ENCODE measurements at regions not wholly inside any gene's neighbourhood (a gene's known extent, or its start where the extent isn't known, plus 50 kb on each side); places are given as distances from the start of the nearest gene placed in this dataset.

DNA sequence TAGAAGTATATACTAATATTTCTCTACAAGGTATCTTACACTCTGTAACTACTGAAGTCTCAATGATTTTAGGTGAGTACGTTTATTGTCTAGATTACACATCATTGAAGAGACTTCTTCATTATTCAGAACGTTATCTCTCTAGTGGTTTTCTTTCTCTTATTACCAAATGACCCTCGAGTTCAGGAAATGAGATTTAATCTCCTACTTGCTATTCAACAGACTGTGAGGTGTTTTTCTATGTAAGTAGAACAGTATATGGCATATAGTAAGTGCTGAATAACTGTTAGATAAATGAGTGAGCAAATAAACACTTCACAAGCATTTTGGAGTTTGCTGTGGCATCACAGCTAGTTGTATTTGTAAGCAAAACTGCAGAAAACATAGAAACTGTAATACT lies 947.2 kb upstream of the SLC39A10 start:
- Histone ChIP-seq H3K4me2 (no peak overlapping the region), H3K27me3 (ENCODE audit: insufficient read depth) (no peaks in the 10 kb centered on the region; the same call in 1 of the 2 replicates), H3K9ac (no peak overlapping the region), H3K9me3 (no peaks in the 10 kb centered on the region), H3K36me3 (replicated peaks in 1 of 2; ENCODE audit: control insufficient read depth in 1 of 2, insufficient read depth in 2 of 2, low read length in 1 of 2) (no peaks in the 10 kb centered on the region), H3K9me2 (peaks cover 2% of the 10 kb centered on the region; the same call in 1 of the 2 replicates), H3K4me1 (ENCODE audit: control insufficient read depth in 1 of 2, insufficient read depth in 2 of 2, low read depth in 1 of 2, low read length in 1 of 2) (no peaks in the 10 kb centered on the region), H3K4me3 (ENCODE audit: low read depth in 2 of 2, low read length in 1 of 2) (no peak overlapping the region), H3K79me2 (ENCODE audit: insufficient read depth) (no peaks in the 10 kb centered on the region), H3F3A (replicated peaks; ENCODE audit: insufficient read depth) (no peaks in the 10 kb centered on the region), H3K27ac (ENCODE audit: low read depth in 2 of 2, low read length in 1 of 2) (no peak overlapping the region), H2AFZ (ENCODE audit: low read depth) (no peak overlapping the region), H4K20me1 (ENCODE audit: insufficient read depth) (no peaks in the 10 kb centered on the region)
- CTCF ChIA-PET = no interaction called here
- TF ChIP-seq TCF12 (IDR thresholded peaks at IDR 0.05) (no peak), RCOR1 (IDR thresholded peaks at IDR 0.05; ENCODE audit: low read length) (no peak), SMC3 (IDR thresholded peaks at IDR 0.05; ENCODE audit: low read depth, low read length) (no peak), RAD21 (IDR thresholded peaks at IDR 0.05; ENCODE audit: low read length) (no peak), NFIC (IDR thresholded peaks at IDR 0.05; ENCODE audit: borderline replicate concordance) (no peak), MEF2A (IDR thresholded peaks at IDR 0.05; ENCODE audit: borderline replicate concordance, low read depth) (no peak), MXI1 (IDR thresholded peaks at IDR 0.05; ENCODE audit: low read depth, low read length) (no peak)
- TF ChIP-seq, protein P1, sequence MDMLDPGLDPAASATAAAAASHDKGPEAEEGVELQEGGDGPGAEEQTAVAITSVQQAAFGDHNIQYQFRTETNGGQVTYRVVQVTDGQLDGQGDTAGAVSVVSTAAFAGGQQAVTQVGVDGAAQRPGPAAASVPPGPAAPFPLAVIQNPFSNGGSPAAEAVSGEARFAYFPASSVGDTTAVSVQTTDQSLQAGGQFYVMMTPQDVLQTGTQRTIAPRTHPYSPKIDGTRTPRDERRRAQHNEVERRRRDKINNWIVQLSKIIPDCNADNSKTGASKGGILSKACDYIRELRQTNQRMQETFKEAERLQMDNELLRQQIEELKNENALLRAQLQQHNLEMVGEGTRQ (IDR thresholded peaks at IDR 0.05; ENCODE audit: borderline replicate concordance, low read depth, low read length) = no peak
- no peak for DNase-seq
- 2% methylated on average over 3 of the region's 3 CpGs for WGBS (ENCODE audit: low lambda C conversion rate)
- POLR2A ChIA-PET = no interaction called here

DNA sequence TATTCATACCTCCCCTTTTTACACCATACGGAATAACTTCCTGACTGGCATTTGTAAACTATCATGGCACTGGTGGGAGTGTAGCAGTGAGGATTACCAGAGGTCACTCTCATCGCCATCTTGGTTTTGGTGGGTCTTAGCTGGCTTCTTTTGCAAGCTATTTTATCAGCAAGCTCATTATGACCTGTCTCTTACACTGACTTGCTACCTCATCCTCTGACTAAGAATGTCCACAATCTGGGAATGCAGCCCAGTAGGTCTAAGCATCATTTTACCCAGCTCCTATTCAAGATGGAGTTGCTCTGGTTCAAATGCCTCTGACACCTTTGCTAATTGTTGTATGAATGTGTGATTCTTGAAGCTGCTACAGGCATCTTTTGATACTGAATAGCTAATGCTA lies 950.8 kb upstream of the SLC39A10 start:
- H3K79me2 ChIP-seq (ENCODE audit: insufficient read depth) = no peaks in the 10 kb centered on the region
- no peaks in the 10 kb centered on the region for H4K20me1 ChIP-seq (ENCODE audit: insufficient read depth)
- TF ChIP-seq JUND (IDR thresholded peaks at IDR 0.05) (no peak), POLR2AphosphoS5 (IDR thresholded peaks at IDR 0.05; ENCODE audit: low read depth, low read length) (no peak)
- TF ChIP-seq, protein P2, sequence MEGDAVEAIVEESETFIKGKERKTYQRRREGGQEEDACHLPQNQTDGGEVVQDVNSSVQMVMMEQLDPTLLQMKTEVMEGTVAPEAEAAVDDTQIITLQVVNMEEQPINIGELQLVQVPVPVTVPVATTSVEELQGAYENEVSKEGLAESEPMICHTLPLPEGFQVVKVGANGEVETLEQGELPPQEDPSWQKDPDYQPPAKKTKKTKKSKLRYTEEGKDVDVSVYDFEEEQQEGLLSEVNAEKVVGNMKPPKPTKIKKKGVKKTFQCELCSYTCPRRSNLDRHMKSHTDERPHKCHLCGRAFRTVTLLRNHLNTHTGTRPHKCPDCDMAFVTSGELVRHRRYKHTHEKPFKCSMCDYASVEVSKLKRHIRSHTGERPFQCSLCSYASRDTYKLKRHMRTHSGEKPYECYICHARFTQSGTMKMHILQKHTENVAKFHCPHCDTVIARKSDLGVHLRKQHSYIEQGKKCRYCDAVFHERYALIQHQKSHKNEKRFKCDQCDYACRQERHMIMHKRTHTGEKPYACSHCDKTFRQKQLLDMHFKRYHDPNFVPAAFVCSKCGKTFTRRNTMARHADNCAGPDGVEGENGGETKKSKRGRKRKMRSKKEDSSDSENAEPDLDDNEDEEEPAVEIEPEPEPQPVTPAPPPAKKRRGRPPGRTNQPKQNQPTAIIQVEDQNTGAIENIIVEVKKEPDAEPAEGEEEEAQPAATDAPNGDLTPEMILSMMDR (IDR thresholded peaks at IDR 0.05) = no peak
- no peaks in the 10 kb centered on the region for H3K9me3 ChIP-seq
- H3K4me3 ChIP-seq (ENCODE audit: low read depth in 2 of 2, low read length in 1 of 2) = no peak overlapping the region
- no peaks in the 10 kb centered on the region for H3K4me1 ChIP-seq (ENCODE audit: control insufficient read depth in 1 of 2, insufficient read depth in 2 of 2, low read depth in 1 of 2, low read length in 1 of 2)
- ChIA-PET POLR2A (no interaction called here), CTCF (no interaction called here)
- no peak overlapping the region for H3K4me2 ChIP-seq
- H3K27me3 ChIP-seq (ENCODE audit: insufficient read depth) = no peaks in the 10 kb centered on the region
- H3K27ac ChIP-seq (ENCODE audit: low read depth in 2 of 2, low read length in 1 of 2) = no peak overlapping the region
- H3K36me3 ChIP-seq (replicated peaks in 1 of 2; ENCODE audit: control insufficient read depth in 1 of 2, insufficient read depth in 2 of 2, low read length in 1 of 2) = no peaks in the 10 kb centered on the region
- H3K9me2 ChIP-seq = no peaks in the 10 kb centered on the region
- no peaks in the 10 kb centered on the region for H3F3A ChIP-seq (replicated peaks; ENCODE audit: insufficient read depth)
- no peak for DNase-seq
- WGBS (ENCODE audit: low lambda C conversion rate) = 8% methylated on average over 2 of the region's 2 CpGs
- H3K9ac ChIP-seq = no peak overlapping the region
- H2AFZ ChIP-seq (ENCODE audit: low read depth) = no peak overlapping the region

DNA sequence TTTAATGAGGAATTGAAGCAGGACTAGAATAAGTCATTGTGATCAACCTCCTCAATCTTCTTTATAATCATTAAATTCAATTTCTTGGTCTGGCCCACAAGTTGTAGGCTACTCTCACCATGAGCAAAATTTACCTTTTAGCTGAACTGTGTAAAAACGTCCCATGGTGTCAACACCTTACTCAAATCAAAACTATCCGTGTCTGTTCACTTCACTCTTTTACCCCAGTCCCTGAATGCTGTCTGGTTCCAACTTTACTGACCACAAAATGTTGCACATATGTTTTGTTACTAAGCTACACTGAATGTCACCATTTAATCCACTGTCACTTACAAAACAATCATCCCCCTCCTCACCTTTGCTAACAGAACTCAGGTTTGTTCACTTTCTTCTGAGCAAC lies 951.6 kb upstream of the SLC39A10 start:
- TF ChIP-seq, protein P3, sequence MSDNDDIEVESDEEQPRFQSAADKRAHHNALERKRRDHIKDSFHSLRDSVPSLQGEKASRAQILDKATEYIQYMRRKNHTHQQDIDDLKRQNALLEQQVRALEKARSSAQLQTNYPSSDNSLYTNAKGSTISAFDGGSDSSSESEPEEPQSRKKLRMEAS (IDR thresholded peaks at IDR 0.05; ENCODE audit: low read depth) = no peak
- TF ChIP-seq TCF12 (IDR thresholded peaks at IDR 0.05) = no peak
- no peak for TF ChIP-seq RFX5 (IDR thresholded peaks at IDR 0.05; ENCODE audit: low read length)
- TF ChIP-seq, protein P4, sequence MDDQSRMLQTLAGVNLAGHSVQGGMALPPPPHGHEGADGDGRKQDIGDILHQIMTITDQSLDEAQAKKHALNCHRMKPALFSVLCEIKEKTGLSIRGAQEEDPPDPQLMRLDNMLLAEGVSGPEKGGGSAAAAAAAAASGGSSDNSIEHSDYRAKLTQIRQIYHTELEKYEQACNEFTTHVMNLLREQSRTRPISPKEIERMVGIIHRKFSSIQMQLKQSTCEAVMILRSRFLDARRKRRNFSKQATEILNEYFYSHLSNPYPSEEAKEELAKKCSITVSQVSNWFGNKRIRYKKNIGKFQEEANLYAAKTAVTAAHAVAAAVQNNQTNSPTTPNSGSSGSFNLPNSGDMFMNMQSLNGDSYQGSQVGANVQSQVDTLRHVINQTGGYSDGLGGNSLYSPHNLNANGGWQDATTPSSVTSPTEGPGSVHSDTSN (IDR thresholded peaks at IDR 0.05) = no peak
- no peak for TF ChIP-seq CHD2 (IDR thresholded peaks at IDR 0.05; ENCODE audit: low read length, partially characterized antibody)
- TF ChIP-seq EZH2phosphoT487 (IDR thresholded peaks at IDR 0.05; ENCODE audit: borderline replicate concordance, low read depth) = no peak
- TF ChIP-seq GABPA (IDR thresholded peaks at IDR 0.05; ENCODE audit: low read depth) = no peak
- TF ChIP-seq ELF1 (IDR thresholded peaks at IDR 0.05) = no peak
- no peak for TF ChIP-seq SIN3A (IDR thresholded peaks at IDR 0.05; ENCODE audit: borderline replicate concordance, low read depth, low read length)
- H3K4me1 ChIP-seq (ENCODE audit: control insufficient read depth in 1 of 2, insufficient read depth in 2 of 2, low read depth in 1 of 2, low read length in 1 of 2) = no peaks in the 10 kb centered on the region
- no peaks in the 10 kb centered on the region for H3K27me3 ChIP-seq (ENCODE audit: insufficient read depth)
- 4% methylated on average over 2 of the region's 2 CpGs for WGBS (ENCODE audit: low lambda C conversion rate)
- no peaks in the 10 kb centered on the region for H3K36me3 ChIP-seq (replicated peaks in 1 of 2; ENCODE audit: control insufficient read depth in 1 of 2, insufficient read depth in 2 of 2, low read length in 1 of 2)
- ChIA-PET POLR2A (no interaction called here), CTCF (no interaction called here)
- DNase-seq = no peak
- no peak overlapping the region for H3K27ac ChIP-seq (ENCODE audit: low read depth in 2 of 2, low read length in 1 of 2)
- no peak overlapping the region for H3K9ac ChIP-seq
- no peaks in the 10 kb centered on the region for H3F3A ChIP-seq (replicated peaks; ENCODE audit: insufficient read depth)
- no peaks in the 10 kb centered on the region for H4K20me1 ChIP-seq (ENCODE audit: insufficient read depth)
- no peak overlapping the region for H3K4me2 ChIP-seq
- no peaks in the 10 kb centered on the region for H3K9me3 ChIP-seq
- no peak overlapping the region for H3K4me3 ChIP-seq (ENCODE audit: low read depth in 2 of 2, low read length in 1 of 2)
- H3K79me2 ChIP-seq (ENCODE audit: insufficient read depth) = no peaks in the 10 kb centered on the region
- H3K9me2 ChIP-seq = no peaks in the 10 kb centered on the region
- H2AFZ ChIP-seq (ENCODE audit: low read depth) = no peak overlapping the region
